Stomach (tissue), 8 donors: ENCODE measurements at regions not wholly inside any gene's neighbourhood (a gene's known extent, or its start where the extent isn't known, plus 50 kb on each side); places are given as distances from the start of the nearest gene placed in this dataset.

Experiments used
- DNase-seq, 2 donors: peaks; one replicate each; pipeline versions ENCODE4 v3.0.0 to v3.0.0-alpha.2; 2013 to 2019
- H3K27ac ChIP-seq, 5 donors: fragments of 200-600 bp in 4 of 5; sonication (generic) in 4 of 5; one replicate each; pipeline ENCODE4 v1.5.1; 2013 to 2019; ENCODE audit warnings: mild to moderate bottlenecking in 1 of 5, moderate library complexity in 1 of 5
- H3K27me3 ChIP-seq, 3 donors: fragments of 200-600 bp; sonication (generic); one replicate each; pipeline ENCODE4 v1.5.1; 2017 to 2019; ENCODE audit warnings: mixed run types in 1 of 3
- H3K36me3 ChIP-seq, 4 donors: fragments of 200-600 bp; sonication (generic); 1 replicate in 3 of 4; 2 replicates in 1 of 4; pipeline ENCODE4 v1.5.1; 2016 to 2019
- H3K4me1 ChIP-seq, 4 donors: fragments of 200-600 bp; sonication (generic); one replicate each; pipeline ENCODE4 v1.5.1; 2016 to 2019
- H3K4me3 ChIP-seq, 4 donors: fragments of 200-600 bp; sonication (generic) in 3 of 4; one replicate each; pipeline ENCODE4 v1.5.1; 2016 to 2019; ENCODE audit warnings: mild to moderate bottlenecking in 1 of 4
- H3K9me3 ChIP-seq, 4 donors: fragments of 200-600 bp; sonication (generic); one replicate each; pipeline ENCODE4 v1.5.1; 2016 to 2019
- EP300 ChIP-seq: sonication (generic); formaldehyde crosslinking; IDR thresholded peaks from one replicate; pipeline ENCODE4 v1.6.1; 2017; ENCODE audit warnings: antibody characterized with exemption
- POLR2A ChIP-seq, 4 donors: fragments of 450-650 bp; IDR thresholded peaks; one replicate each; pipeline ENCODE4 v1.6.1; 2016; ENCODE audit warnings: antibody characterized with exemption in 4 of 4, control low read depth in 2 of 4, mild to moderate bottlenecking in 1 of 4, moderate library complexity in 1 of 4
- POLR2AphosphoS5 ChIP-seq, 3 donors: sonication (generic); formaldehyde crosslinking; IDR thresholded peaks; one replicate each; pipeline ENCODE4 v1.6.1; 2016; ENCODE audit warnings: antibody characterized with exemption in 3 of 3
- WGBS, 5 donors: extraction: QIAGEN DNeasy Blood & Tissue Kit in 3 of 5; methylation state at CpG; one replicate each; pipeline versions ENCODE4 v1.1.5 to v1.1.7; 2013 to 2018; 5-methylcytosine and 5-hydroxymethylcytosine counted together
- intact Hi-C: fragments of 100-400 bp; cut with DNase I; formaldehyde crosslinking; loops from one replicate; pipeline ENCODE4 v1.15.1; 2023; ENCODE audit warnings: low total_unique reads
- TF ChIP-seq, protein P1 (sequence below), 7 experiments: fragments of 450-650 bp in 4 of 7; fragments of 200-600 bp in 3 of 7; sonication (generic) in 3 of 7; IDR thresholded peaks; one replicate each; pipeline ENCODE4 v1.5.1; 2016 to 2019; ENCODE audit warnings: antibody characterized with exemption in 7 of 7, control low read depth in 2 of 7, mild to moderate bottlenecking in 1 of 7
- donor health status: healthy with polysubstance abuse.
- donor health status: Bipolar disorder and iron deficiency.
- donor health status: healthy.

- Histone ChIP-seq H3K4me1 (peaks cover 5 to 33% (median 13%) of the 10 kb centered on the region in 4 donors), H3K9me3 (no peaks in the 10 kb centered on the region), H3K27me3 (no peaks in the 10 kb centered on the region), H3K36me3 (no peaks in the 10 kb centered on the region), H3K27ac (no peak overlapping the region), H3K4me3 (no peak overlapping the region)
- intact Hi-C loops, result no loop called here
- TF ChIP-seq, protein P1, sequence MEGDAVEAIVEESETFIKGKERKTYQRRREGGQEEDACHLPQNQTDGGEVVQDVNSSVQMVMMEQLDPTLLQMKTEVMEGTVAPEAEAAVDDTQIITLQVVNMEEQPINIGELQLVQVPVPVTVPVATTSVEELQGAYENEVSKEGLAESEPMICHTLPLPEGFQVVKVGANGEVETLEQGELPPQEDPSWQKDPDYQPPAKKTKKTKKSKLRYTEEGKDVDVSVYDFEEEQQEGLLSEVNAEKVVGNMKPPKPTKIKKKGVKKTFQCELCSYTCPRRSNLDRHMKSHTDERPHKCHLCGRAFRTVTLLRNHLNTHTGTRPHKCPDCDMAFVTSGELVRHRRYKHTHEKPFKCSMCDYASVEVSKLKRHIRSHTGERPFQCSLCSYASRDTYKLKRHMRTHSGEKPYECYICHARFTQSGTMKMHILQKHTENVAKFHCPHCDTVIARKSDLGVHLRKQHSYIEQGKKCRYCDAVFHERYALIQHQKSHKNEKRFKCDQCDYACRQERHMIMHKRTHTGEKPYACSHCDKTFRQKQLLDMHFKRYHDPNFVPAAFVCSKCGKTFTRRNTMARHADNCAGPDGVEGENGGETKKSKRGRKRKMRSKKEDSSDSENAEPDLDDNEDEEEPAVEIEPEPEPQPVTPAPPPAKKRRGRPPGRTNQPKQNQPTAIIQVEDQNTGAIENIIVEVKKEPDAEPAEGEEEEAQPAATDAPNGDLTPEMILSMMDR (IDR thresholded peaks at IDR 0.05), result no peak
- TF ChIP-seq EP300 (no peak), POLR2AphosphoS5 (IDR thresholded peaks at IDR 0.05) (no peak), POLR2A (IDR thresholded peaks at IDR 0.05) (no peak)
- 61 to 89% (median 80%) methylated on average over 2 of the region's 2 CpGs for WGBS, 5 donors
- no peak for DNase-seq
Observed at GRCh38 chr12:89176676-89177075, 175.6 kb downstream of the DUSP6 start.

- H3K4me1 ChIP-seq, result peaks cover 0 to 10% (median 0%) of the 10 kb centered on the region in 4 donors
- intact Hi-C loops, result no loop called here
- WGBS, 5 donors, result 85 to 89% (median 88%) methylated on average over 4 of the region's 4 CpGs
- no peaks in the 10 kb centered on the region for H3K27me3 ChIP-seq
- H3K9me3 ChIP-seq, result no peaks in the 10 kb centered on the region
- DNase-seq, result no peak
- no peak overlapping the region for H3K4me3 ChIP-seq
- TF ChIP-seq POLR2AphosphoS5 (IDR thresholded peaks at IDR 0.05) (no peak), EP300 (no peak), POLR2A (IDR thresholded peaks at IDR 0.05) (no peak)
- TF ChIP-seq, protein P1 (IDR thresholded peaks at IDR 0.05), result no peak
- no peaks in the 10 kb centered on the region for H3K36me3 ChIP-seq
- no peak overlapping the region for H3K27ac ChIP-seq
Observed at GRCh38 chr12:89173678-89174077, 178.6 kb downstream of the DUSP6 start.

DNA sequence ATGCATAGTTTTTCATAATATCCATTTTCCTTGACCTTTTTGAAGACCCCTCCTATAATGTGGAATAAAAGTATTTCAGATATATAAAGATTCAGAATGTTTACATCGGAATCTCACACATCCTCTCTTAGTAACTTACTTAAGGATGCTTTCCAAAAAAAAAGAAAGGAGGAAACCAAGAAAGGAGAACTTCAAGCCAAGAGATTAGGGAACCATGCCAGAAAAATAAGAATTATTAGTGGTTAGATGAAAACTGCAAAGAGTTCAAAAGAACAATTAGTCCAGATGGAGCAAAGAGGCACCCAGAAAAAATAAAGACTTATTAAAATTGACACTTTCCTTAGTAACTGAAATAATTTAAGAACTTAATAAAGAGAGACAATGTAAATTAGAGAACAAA, 179.2 kb downstream of the DUSP6 start:
- 66 to 74% (median 70%) methylated on average over 1 of the region's 1 CpG for WGBS, 5 donors
- TF ChIP-seq, protein P1 (IDR thresholded peaks at IDR 0.05), result no peak
- no peak for TF ChIP-seq EP300
- no peak for TF ChIP-seq POLR2A (IDR thresholded peaks at IDR 0.05)
- no peak for TF ChIP-seq POLR2AphosphoS5 (IDR thresholded peaks at IDR 0.05)
- intact Hi-C loops, result no loop called here
- peaks cover 0 to 10% (median 0%) of the 10 kb centered on the region in 4 donors for H3K4me1 ChIP-seq
- no peak overlapping the region for H3K4me3 ChIP-seq
- H3K27me3 ChIP-seq, result no peaks in the 10 kb centered on the region
- H3K27ac ChIP-seq, result no peak overlapping the region
- no peak for DNase-seq
- H3K36me3 ChIP-seq, result no peaks in the 10 kb centered on the region
- H3K9me3 ChIP-seq, result no peaks in the 10 kb centered on the region

GRCh38 chr12:89172224-89172623, 180.1 kb downstream of the DUSP6 start:
- Histone ChIP-seq H3K9me3 (no peaks in the 10 kb centered on the region), H3K36me3 (no peaks in the 10 kb centered on the region), H3K4me1 (peaks cover 0 to 10% (median 0%) of the 10 kb centered on the region in 4 donors), H3K27me3 (no peaks in the 10 kb centered on the region), H3K4me3 (no peak overlapping the region), H3K27ac (no peak overlapping the region)
- TF ChIP-seq EP300 (no peak), POLR2A (IDR thresholded peaks at IDR 0.05) (no peak), POLR2AphosphoS5 (IDR thresholded peaks at IDR 0.05) (no peak)
- TF ChIP-seq, protein P1 (IDR thresholded peaks at IDR 0.05), result no peak
- intact Hi-C loops, result no loop called here
- no peak for DNase-seq
